Ovary (tissue), 3 donors: ENCODE measurements at regions not wholly inside any gene's neighbourhood (a gene's known extent, or its start where the extent isn't known, plus 50 kb on each side); places are given as distances from the start of the nearest gene placed in this dataset.

ENCODE experiments used
- CTCF ChIP-seq, 3 donors: fragments of 450-650 bp in 2 of 3; fragments of 200-600 bp in 1 of 3; IDR thresholded peaks; one replicate each; pipeline versions ENCODE4 v1.5.1 to v1.8.0; 2016 to 2022; ENCODE audit warnings: antibody characterized with exemption in 3 of 3, mild to moderate bottlenecking in 1 of 3
- EP300 ChIP-seq: sonication (generic); formaldehyde crosslinking; IDR thresholded peaks from one replicate; pipeline ENCODE4 v1.6.1; 2017; ENCODE audit warnings: antibody characterized with exemption
- POLR2A ChIP-seq: fragments of 450-650 bp; IDR thresholded peaks from one replicate; pipeline ENCODE4 v1.6.1; 2017; ENCODE audit warnings: antibody characterized with exemption, mild to moderate bottlenecking, moderate library complexity
- donor health status: DM: no; HTN: no; CAD: no.

DNA sequence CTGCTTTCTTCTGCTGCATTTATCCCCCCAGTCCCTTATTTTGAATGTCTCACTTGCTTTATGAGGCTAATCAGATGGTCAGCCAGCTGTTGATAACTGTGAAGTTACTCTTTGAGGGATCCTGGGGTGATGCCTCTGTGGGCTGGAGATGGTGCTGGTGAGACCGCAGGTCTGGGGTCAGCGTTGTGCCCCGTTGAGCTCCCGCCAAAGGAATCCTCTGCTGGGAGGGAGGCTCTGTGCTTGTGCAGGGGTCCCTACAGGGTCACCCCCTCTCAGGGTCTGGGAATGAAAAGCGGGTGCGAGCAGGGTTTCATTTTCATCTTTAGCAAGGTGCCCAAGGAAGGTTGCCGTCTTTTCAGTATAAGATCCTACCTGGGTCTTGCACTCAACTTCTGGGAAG, 161.2 kb upstream of the RTL1 start:
- no peak for TF ChIP-seq CTCF (IDR thresholded peaks at IDR 0.05)
- TF ChIP-seq POLR2A = no peak
- no peak for TF ChIP-seq EP300
